GM20000 (cell line): ENCODE measurements at regions not wholly inside any gene's neighbourhood (a gene's known extent, or its start where the extent isn't known, plus 50 kb on each side); places are given as distances from the start of the nearest gene placed in this dataset.

ENCODE experiments used
- DNase-seq: peaks from one replicate; pipeline ENCODE4 v3.0.0; 2012; ENCODE audit warnings: low spot score
- CTCF ChIP-seq: IDR thresholded peaks from 2 replicates; pipeline ENCODE4 v1.5.1; 2012; ENCODE audit warnings: mild to moderate bottlenecking, control low read depth; ENCODE audit errors: extremely low read depth, missing control alignments

GRCh38 chr6:148082044-148082443 lies 260.6 kb upstream of the SASH1 start:
- DNase-seq = no peak

GRCh38 chr6:148082696-148083095 lies 259.9 kb upstream of the SASH1 start:
- DNase-seq = no peak
- no peak for TF ChIP-seq CTCF

More at GRCh38 chr6:148082044-148082443, 260.6 kb upstream of the SASH1 start:
- no peak for TF ChIP-seq CTCF

- no peak for TF ChIP-seq CTCF
- DNase-seq = no peak
These were observed 256.9 kb upstream of the SASH1 start for GRCh38 chr6:148085631-148086331.

- TF ChIP-seq CTCF = no peak
- DNase-seq = no peak
These were observed 256.3 kb upstream of the SASH1 start for GRCh38 chr6:148086386-148086785.

GRCh38 chr6:148086843-148087242 lies 255.8 kb upstream of the SASH1 start:
- no peak for DNase-seq
- no peak for TF ChIP-seq CTCF

- no peak for TF ChIP-seq CTCF
- no peak for DNase-seq
These were observed 255.0 kb upstream of the SASH1 start for GRCh38 chr6:148087659-148088058.

GRCh38 chr6:148090326-148090725 lies 252.3 kb upstream of the SASH1 start:
- no peak for TF ChIP-seq CTCF
- DNase-seq = no peak
